ENCODE measurements at regions not wholly inside any gene's neighbourhood (a gene's known extent, or its start where the extent isn't known, plus 50 kb on each side); places are given as distances from the start of the nearest gene placed in this dataset.
"Not testable (repeated sequence)": the region's sequence is repeated elsewhere in the genome, so short reads cannot be mapped to it uniquely, and the experiment has no call there.

GRCh38 chr2:209277444-209277843, 146.4 kb upstream of the MAP2 start:
- ATAC-seq (ENCODE audit: insufficient read depth, low read depth) (no peak), DNase-seq (no peak)
- no peaks in the 10 kb centered on the region for H3K4me1 ChIP-seq (ENCODE audit: insufficient read depth, low read length)
- H3K27ac ChIP-seq (ENCODE audit: low read length) = no peak overlapping the region
- H3K36me3 ChIP-seq (ENCODE audit: insufficient read depth, low read length) = no peaks in the 10 kb centered on the region
- no peak overlapping the region for H2AFZ ChIP-seq (ENCODE audit: low read depth, low read length)
- H3K9ac ChIP-seq (ENCODE audit: low read depth, low read length) = no peak overlapping the region
- no peaks in the 10 kb centered on the region for H4K20me1 ChIP-seq (ENCODE audit: insufficient read depth, low read length)
- no peak overlapping the region for H3K4me2 ChIP-seq (ENCODE audit: insufficient read depth, low read length)
- H3K9me3 ChIP-seq (ENCODE audit: insufficient read depth, low read length, severe bottlenecking) = no peaks in the 10 kb centered on the region
- TF ChIP-seq EZH2 (IDR thresholded peaks at IDR 0.05; ENCODE audit: borderline replicate concordance, low read depth, low read length, severe bottlenecking) = no peak
- no peak for TF ChIP-seq CTCF (IDR thresholded peaks at IDR 0.05; ENCODE audit: borderline replicate concordance, extremely low read depth, low read length, poor library complexity, severe bottlenecking)
- H3K4me3 ChIP-seq (ENCODE audit: low read depth in 1 of 2, low read length in 2 of 2) = no peak overlapping the region
- H3K27me3 ChIP-seq (ENCODE audit: insufficient read depth, low read length, poor library complexity) = no peaks in the 10 kb centered on the region
- no peaks in the 10 kb centered on the region for H3K79me2 ChIP-seq (ENCODE audit: insufficient read depth, low read length)

GRCh38 chr2:209298601-209299000, 125.2 kb upstream of the MAP2 start:
- no peak overlapping the region for H2AFZ ChIP-seq (ENCODE audit: low read depth, low read length)
- no peaks in the 10 kb centered on the region for H3K79me2 ChIP-seq (ENCODE audit: insufficient read depth, low read length)
- no peak overlapping the region for H3K4me2 ChIP-seq (ENCODE audit: insufficient read depth, low read length)
- H3K4me1 ChIP-seq (ENCODE audit: insufficient read depth, low read length) = no peaks in the 10 kb centered on the region
- H3K27me3 ChIP-seq (ENCODE audit: insufficient read depth, low read length, poor library complexity) = no peaks in the 10 kb centered on the region
- no peak overlapping the region for H3K9ac ChIP-seq (ENCODE audit: low read depth, low read length)
- H3K9me3 ChIP-seq (ENCODE audit: insufficient read depth, low read length, severe bottlenecking) = no peaks in the 10 kb centered on the region
- TF ChIP-seq EZH2 (IDR thresholded peaks at IDR 0.05; ENCODE audit: borderline replicate concordance, low read depth, low read length, severe bottlenecking) (no peak), CTCF (IDR thresholded peaks at IDR 0.05; ENCODE audit: borderline replicate concordance, extremely low read depth, low read length, poor library complexity, severe bottlenecking) (no peak)
- H4K20me1 ChIP-seq (ENCODE audit: insufficient read depth, low read length) = no peaks in the 10 kb centered on the region
- DNase-seq (no peak), ATAC-seq (ENCODE audit: insufficient read depth, low read depth) (no peak)
- no peaks in the 10 kb centered on the region for H3K36me3 ChIP-seq (ENCODE audit: insufficient read depth, low read length)
- no peak overlapping the region for H3K27ac ChIP-seq (ENCODE audit: low read length)
- H3K4me3 ChIP-seq (ENCODE audit: low read depth in 1 of 2, low read length in 2 of 2) = no peak overlapping the region

GRCh38 chr2:209299478-209299877, 124.4 kb upstream of the MAP2 start:
- not testable (repeated sequence) for ATAC-seq (ENCODE audit: insufficient read depth, low read depth); H4K20me1 ChIP-seq (ENCODE audit: insufficient read depth, low read length); H3K4me1 ChIP-seq (ENCODE audit: insufficient read depth, low read length); H3K27me3 ChIP-seq (ENCODE audit: insufficient read depth, low read length, poor library complexity); DNase-seq; H3K4me3 ChIP-seq (ENCODE audit: low read depth in 1 of 2, low read length in 2 of 2); H3K9ac ChIP-seq (ENCODE audit: low read depth, low read length); H2AFZ ChIP-seq (ENCODE audit: low read depth, low read length); H3K27ac ChIP-seq (ENCODE audit: low read length); H3K9me3 ChIP-seq (ENCODE audit: insufficient read depth, low read length, severe bottlenecking); H3K36me3 ChIP-seq (ENCODE audit: insufficient read depth, low read length); H3K4me2 ChIP-seq (ENCODE audit: insufficient read depth, low read length); H3K79me2 ChIP-seq (ENCODE audit: insufficient read depth, low read length)

GRCh38 chr2:209300766-209301165, 123.1 kb upstream of the MAP2 start:
- DNase-seq; ATAC-seq (ENCODE audit: insufficient read depth, low read depth); H3K9ac ChIP-seq (ENCODE audit: low read depth, low read length): not testable (repeated sequence)

More at GRCh38 chr2:209300766-209301165, 123.1 kb upstream of the MAP2 start:
- H3K79me2 ChIP-seq (ENCODE audit: insufficient read depth, low read length); H4K20me1 ChIP-seq (ENCODE audit: insufficient read depth, low read length); H3K9me3 ChIP-seq (ENCODE audit: insufficient read depth, low read length, severe bottlenecking); H2AFZ ChIP-seq (ENCODE audit: low read depth, low read length); H3K4me3 ChIP-seq (ENCODE audit: low read depth in 1 of 2, low read length in 2 of 2); H3K4me2 ChIP-seq (ENCODE audit: insufficient read depth, low read length); H3K27me3 ChIP-seq (ENCODE audit: insufficient read depth, low read length, poor library complexity); H3K36me3 ChIP-seq (ENCODE audit: insufficient read depth, low read length); H3K4me1 ChIP-seq (ENCODE audit: insufficient read depth, low read length); H3K27ac ChIP-seq (ENCODE audit: low read length): not testable (repeated sequence)

All from DND-41 (cell line).